ENCODE measurements at regions not wholly inside any gene's neighbourhood (a gene's known extent, or its start where the extent isn't known, plus 50 kb on each side); places are given as distances from the start of the nearest gene placed in this dataset.
A peak's percentile ranks its signal among the peaks of the same experiment; 100 is the strongest.
"Not testable (repeated sequence)": the region's sequence is repeated elsewhere in the genome, so short reads cannot be mapped to it uniquely, and the experiment has no call there.

DNA sequence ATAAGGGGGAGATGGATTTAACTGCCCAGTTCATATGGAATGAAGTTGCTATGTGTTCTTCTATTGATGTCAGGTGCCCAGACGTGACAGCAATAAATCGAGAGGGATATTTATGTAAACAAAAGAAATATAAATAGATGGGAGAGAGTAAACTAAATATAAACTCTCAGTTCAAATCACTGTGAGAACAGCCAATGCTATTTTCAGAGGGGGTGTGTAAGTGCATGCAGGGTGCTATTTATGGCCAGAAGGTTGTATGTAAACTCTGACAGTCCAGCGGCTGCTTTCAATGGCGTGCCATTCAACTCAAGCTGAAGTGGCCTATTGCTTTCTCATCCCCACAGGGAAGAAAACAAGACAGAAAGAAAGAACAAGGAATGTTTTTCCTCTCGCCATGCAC, 127.2 kb downstream of the KCNA5 start:
- DNase-seq (ENCODE audit: low spot score) (no peak), ATAC-seq (ENCODE audit: low read depth) (no peak)
- Histone ChIP-seq H3K4me3 (ENCODE audit: severe bottlenecking) (no peak overlapping the region), H3K4me1 (ENCODE audit: insufficient read depth, poor library complexity, severe bottlenecking) (no peaks in the 10 kb centered on the region), H3K27me3 (ENCODE audit: insufficient read depth, poor library complexity, severe bottlenecking) (peaks cover 4% of the 10 kb centered on the region), H3K36me3 (ENCODE audit: low read depth) (no peaks in the 10 kb centered on the region), H3K9me3 (ENCODE audit: severe bottlenecking) (peaks cover 3% of the 10 kb centered on the region), H3K27ac (ENCODE audit: poor library complexity, severe bottlenecking) (no peak overlapping the region)
- TF ChIP-seq, protein P1, sequence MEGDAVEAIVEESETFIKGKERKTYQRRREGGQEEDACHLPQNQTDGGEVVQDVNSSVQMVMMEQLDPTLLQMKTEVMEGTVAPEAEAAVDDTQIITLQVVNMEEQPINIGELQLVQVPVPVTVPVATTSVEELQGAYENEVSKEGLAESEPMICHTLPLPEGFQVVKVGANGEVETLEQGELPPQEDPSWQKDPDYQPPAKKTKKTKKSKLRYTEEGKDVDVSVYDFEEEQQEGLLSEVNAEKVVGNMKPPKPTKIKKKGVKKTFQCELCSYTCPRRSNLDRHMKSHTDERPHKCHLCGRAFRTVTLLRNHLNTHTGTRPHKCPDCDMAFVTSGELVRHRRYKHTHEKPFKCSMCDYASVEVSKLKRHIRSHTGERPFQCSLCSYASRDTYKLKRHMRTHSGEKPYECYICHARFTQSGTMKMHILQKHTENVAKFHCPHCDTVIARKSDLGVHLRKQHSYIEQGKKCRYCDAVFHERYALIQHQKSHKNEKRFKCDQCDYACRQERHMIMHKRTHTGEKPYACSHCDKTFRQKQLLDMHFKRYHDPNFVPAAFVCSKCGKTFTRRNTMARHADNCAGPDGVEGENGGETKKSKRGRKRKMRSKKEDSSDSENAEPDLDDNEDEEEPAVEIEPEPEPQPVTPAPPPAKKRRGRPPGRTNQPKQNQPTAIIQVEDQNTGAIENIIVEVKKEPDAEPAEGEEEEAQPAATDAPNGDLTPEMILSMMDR (IDR thresholded peaks at IDR 0.05; ENCODE audit: poor library complexity, severe bottlenecking): no peak

DNA sequence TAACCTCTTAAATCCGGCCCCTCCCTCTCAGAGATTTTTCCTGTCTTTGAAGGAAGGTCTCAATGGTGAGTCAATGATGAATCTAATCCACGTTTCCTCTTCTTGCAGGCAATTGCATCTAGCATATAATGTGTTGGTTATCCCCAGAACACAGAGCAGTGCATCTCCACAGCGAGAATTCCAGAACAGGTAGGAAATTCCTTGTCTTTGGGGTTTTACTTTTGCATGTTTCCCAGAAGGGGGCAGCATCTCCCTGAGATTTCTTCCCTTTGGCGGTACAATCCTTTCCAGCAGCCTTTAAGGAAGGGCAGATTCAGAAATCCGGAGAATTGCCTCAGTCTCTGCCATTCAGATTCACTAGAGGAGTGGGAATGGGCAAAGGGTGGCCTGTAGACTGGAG, 128.0 kb downstream of the KCNA5 start:
- H3K27me3 ChIP-seq (ENCODE audit: insufficient read depth, poor library complexity, severe bottlenecking): peaks cover 4% of the 10 kb centered on the region
- ATAC-seq (ENCODE audit: low read depth) (no peak), DNase-seq (ENCODE audit: low spot score) (no peak)
- TF ChIP-seq, protein P1 (IDR thresholded peaks at IDR 0.05; ENCODE audit: poor library complexity, severe bottlenecking): peak; percentile 46
- no peak overlapping the region for H3K4me3 ChIP-seq (ENCODE audit: severe bottlenecking)
- H3K4me1 ChIP-seq (ENCODE audit: insufficient read depth, poor library complexity, severe bottlenecking): no peaks in the 10 kb centered on the region
- H3K9me3 ChIP-seq (ENCODE audit: severe bottlenecking): peaks cover 3% of the 10 kb centered on the region
- no peak overlapping the region for H3K27ac ChIP-seq (ENCODE audit: poor library complexity, severe bottlenecking)
- H3K36me3 ChIP-seq (ENCODE audit: low read depth): no peaks in the 10 kb centered on the region

DNA sequence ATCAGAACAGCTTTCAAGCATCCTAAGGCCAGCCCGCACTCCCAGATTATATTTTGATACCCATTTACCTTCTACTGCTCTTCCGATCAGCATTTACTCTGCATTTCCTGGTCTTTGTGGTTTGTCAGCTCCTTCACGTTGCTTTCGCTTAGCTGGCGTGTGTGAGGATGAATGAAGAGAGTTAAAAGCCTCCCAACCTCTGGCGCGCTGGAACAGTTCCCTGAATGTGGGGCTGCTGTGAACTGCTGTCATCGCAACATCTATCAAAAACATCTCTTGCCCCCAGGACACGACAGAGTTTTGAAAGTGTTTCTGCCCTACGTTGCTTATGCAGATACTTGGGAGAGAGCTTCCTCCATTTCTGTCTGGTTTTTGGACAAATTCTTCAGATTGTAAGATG, 129.2 kb downstream of the KCNA5 start:
- Histone ChIP-seq H3K4me3 (ENCODE audit: severe bottlenecking) (no peak overlapping the region), H3K4me1 (ENCODE audit: insufficient read depth, poor library complexity, severe bottlenecking) (no peaks in the 10 kb centered on the region), H3K27ac (ENCODE audit: poor library complexity, severe bottlenecking) (no peak overlapping the region), H3K9me3 (ENCODE audit: severe bottlenecking) (peaks cover 3% of the 10 kb centered on the region), H3K36me3 (ENCODE audit: low read depth) (no peaks in the 10 kb centered on the region), H3K27me3 (ENCODE audit: insufficient read depth, poor library complexity, severe bottlenecking) (peaks cover 4% of the 10 kb centered on the region)
- no peak for ATAC-seq (ENCODE audit: low read depth)
- TF ChIP-seq, protein P1 (IDR thresholded peaks at IDR 0.05; ENCODE audit: poor library complexity, severe bottlenecking): no peak
- no peak for DNase-seq (ENCODE audit: low spot score)

DNA sequence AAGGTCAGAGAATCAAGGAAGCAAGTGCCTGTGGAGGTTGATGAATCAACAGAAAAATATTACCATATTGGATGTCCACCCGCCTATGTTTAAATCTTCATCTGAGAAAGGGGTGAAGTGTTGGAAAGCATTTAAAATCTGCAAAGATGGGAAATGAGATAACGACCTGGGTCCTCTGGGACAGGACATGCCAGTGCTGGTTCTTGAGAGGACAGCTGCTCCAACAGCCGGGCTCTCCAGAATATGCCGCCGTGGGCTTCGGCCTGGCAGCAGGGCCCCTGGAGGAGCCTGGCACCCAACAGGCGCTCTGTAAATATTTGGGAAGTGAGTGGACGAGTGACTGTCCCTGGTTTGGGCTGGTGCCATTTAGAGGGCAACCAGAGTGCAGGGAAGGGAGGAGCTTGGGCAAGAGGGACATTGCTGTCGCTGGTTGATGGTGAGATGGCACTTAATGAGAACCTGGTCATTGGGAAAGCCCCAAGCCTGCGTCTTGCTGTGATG, 129.9 kb downstream of the KCNA5 start:
- Histone ChIP-seq H3K4me3 (ENCODE audit: severe bottlenecking) (no peak overlapping the region), H3K36me3 (ENCODE audit: low read depth) (no peaks in the 10 kb centered on the region), H3K9me3 (ENCODE audit: severe bottlenecking) (peaks cover 3% of the 10 kb centered on the region), H3K4me1 (ENCODE audit: insufficient read depth, poor library complexity, severe bottlenecking) (no peaks in the 10 kb centered on the region), H3K27me3 (ENCODE audit: insufficient read depth, poor library complexity, severe bottlenecking) (peaks cover 4% of the 10 kb centered on the region), H3K27ac (ENCODE audit: poor library complexity, severe bottlenecking) (no peak overlapping the region)
- ATAC-seq (ENCODE audit: low read depth) (no peak), DNase-seq (ENCODE audit: low spot score) (no peak)
- TF ChIP-seq, protein P1 (IDR thresholded peaks at IDR 0.05; ENCODE audit: poor library complexity, severe bottlenecking): no peak

DNA sequence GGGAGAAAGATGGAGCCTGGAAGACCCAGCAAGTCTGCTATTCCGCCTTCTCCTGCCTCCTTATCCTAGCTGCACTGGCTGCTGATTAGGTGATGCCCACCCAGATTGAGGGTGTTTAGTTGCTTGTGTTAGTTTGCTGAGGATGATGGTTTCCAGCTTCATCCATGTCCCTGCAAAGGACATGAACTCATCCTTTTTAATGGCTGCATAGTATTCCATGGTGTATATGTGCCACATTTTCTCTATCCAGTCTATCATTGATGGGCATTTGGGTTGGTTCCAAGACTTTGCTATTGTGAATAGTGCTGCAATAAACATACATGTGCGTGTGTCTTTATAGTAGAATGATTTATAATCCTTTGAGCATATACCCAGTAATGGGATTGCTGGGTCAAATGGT, 131.7 kb downstream of the KCNA5 start:
- H3K4me1 ChIP-seq (ENCODE audit: insufficient read depth, poor library complexity, severe bottlenecking); H3K27ac ChIP-seq (ENCODE audit: poor library complexity, severe bottlenecking); H3K9me3 ChIP-seq (ENCODE audit: severe bottlenecking); DNase-seq (ENCODE audit: low spot score); H3K4me3 ChIP-seq (ENCODE audit: severe bottlenecking); ATAC-seq (ENCODE audit: low read depth); H3K27me3 ChIP-seq (ENCODE audit: insufficient read depth, poor library complexity, severe bottlenecking); H3K36me3 ChIP-seq (ENCODE audit: low read depth): not testable (repeated sequence)

Measured in RWPE2 (cell line).